Loucy (cell line): ENCODE measurements at regions not wholly inside any gene's neighbourhood (a gene's known extent, or its start where the extent isn't known, plus 50 kb on each side); places are given as distances from the start of the nearest gene placed in this dataset.

ENCODE experiments used
- CTCF ChIP-seq: fragments of 200-600 bp; sonication (generic); conservative IDR thresholded peaks from 2 replicates; pipeline ENCODE4 v1.5.1; 2014; ENCODE audit warnings: mild to moderate bottlenecking, antibody characterized with exemption, low read length
- EZH2phosphoT487 ChIP-seq: fragments of 200-600 bp; IDR thresholded peaks from 2 replicates; pipeline ENCODE4 v1.6.1; 2018; ENCODE audit warnings: antibody characterized with exemption, mild to moderate bottlenecking, moderate library complexity, borderline replicate concordance

GRCh38 chr2:62577994-62578781 is 72.2 kb upstream of the TMEM17 start:
- TF ChIP-seq CTCF, result no peak
- TF ChIP-seq EZH2phosphoT487, result no peak
